H1 (cell line): ENCODE measurements at regions not wholly inside any gene's neighbourhood (a gene's known extent, or its start where the extent isn't known, plus 50 kb on each side); places are given as distances from the start of the nearest gene placed in this dataset.

ENCODE experiments used
- CTCF ChIA-PET: fragments of 300-600 bp; sonication (Branson Sonifier 250); formaldehyde crosslinking; loops from one replicate; lab custom pipeline; 2021; ENCODE audit not compliant: partially characterized antibody; lab: Charles Lee
- POLR2A ChIA-PET: fragments of 300-600 bp; sonication (Branson Sonifier 250); formaldehyde crosslinking; loops from one replicate; lab custom pipeline; 2021; ENCODE audit warnings: inconsistent platforms; ENCODE audit not compliant: partially characterized antibody; lab: Charles Lee
- DNase-seq, 2 experiments: peaks; one replicate each; pipeline versions ENCODE4 v3.0.0 to v3.0.0-alpha.2; 2010 to 2022; ENCODE audit warnings: low spot score in 2 of 2, low read depth in 1 of 2, mixed read lengths in 1 of 2
- FAIRE-seq: peaks from 2 replicates; lab custom pipeline; 2011; peaks lifted over from hg19 to GRCh38; lab: Jason Lieb, UNC
- H2AFZ ChIP-seq: 2 replicates; pipeline ENCODE4 v1.8.1; 2012; ENCODE audit warnings: low read length, inconsistent platforms
- H2AK5ac ChIP-seq: 2 replicates; pipeline ENCODE4 v1.6.1; 2013; ENCODE audit warnings: low read depth, low read length
- H2BK120ac ChIP-seq: replicated peaks from 2 replicates; pipeline ENCODE3; 2013; ENCODE audit warnings: low read depth, low read length, inconsistent platforms
- H2BK12ac ChIP-seq: 2 replicates; pipeline ENCODE4 v1.6.1; 2013; ENCODE audit warnings: low read depth, low read length
- H2BK15ac ChIP-seq: 2 replicates; pipeline ENCODE4 v1.6.1; 2013; ENCODE audit warnings: low read length
- H2BK20ac ChIP-seq: 2 replicates; pipeline ENCODE4 v1.6.1; 2013; ENCODE audit warnings: low read length
- H2BK5ac ChIP-seq: 2 replicates; pipeline ENCODE4 v1.6.1; 2013; ENCODE audit warnings: low read depth, low read length
- H3K14ac ChIP-seq: 2 replicates; pipeline ENCODE4 v1.6.1; 2013; ENCODE audit warnings: inconsistent platforms; ENCODE audit not compliant: insufficient read length
- H3K18ac ChIP-seq: 2 replicates; pipeline ENCODE4 v1.6.1; 2013; ENCODE audit warnings: low read length; ENCODE audit errors: extremely low read depth
- H3K23ac ChIP-seq: 2 replicates; pipeline ENCODE4 v1.6.1; 2013; ENCODE audit warnings: inconsistent platforms; ENCODE audit not compliant: insufficient read length
- H3K23me2 ChIP-seq: 2 replicates; pipeline ENCODE4 v1.6.1; 2013; ENCODE audit warnings: low read depth, low read length
- H3K27ac ChIP-seq: 2 replicates; pipeline ENCODE4 v1.6.1; 2011; ENCODE audit warnings: low read depth, low read length, inconsistent platforms
- H3K27me3 ChIP-seq, 4 experiments: replicated peaks in 1 of 4; 1 replicate in 1 of 4; 2 replicates in 3 of 4; pipeline versions ENCODE4 v1.6.1 to v1.8.1; 2011 to 2013; ENCODE audit warnings: low read length in 3 of 4, mild to moderate bottlenecking in 3 of 4, inconsistent platforms in 2 of 4, mixed read lengths in 2 of 4, moderate library complexity in 1 of 4; ENCODE audit not compliant: control insufficient read depth in 3 of 4, insufficient read depth in 3 of 4; ENCODE audit errors: extremely low read depth in 1 of 4
- H3K36me3 ChIP-seq, 4 experiments: 2 replicates each; pipeline versions ENCODE4 v1.6.1 to v1.8.1; 2011 to 2013; ENCODE audit warnings: mild to moderate bottlenecking in 4 of 4, low read length in 3 of 4, moderate library complexity in 2 of 4, control low read depth in 1 of 4, inconsistent platforms in 1 of 4; ENCODE audit not compliant: insufficient read depth in 4 of 4, control insufficient read depth in 2 of 4
- H3K4ac ChIP-seq: replicated peaks from 2 replicates; pipeline ENCODE3; 2013; ENCODE audit warnings: low read length, low read depth, mixed read lengths, inconsistent platforms; ENCODE audit not compliant: insufficient read length
- H3K4me1 ChIP-seq, 4 experiments: replicated peaks in 1 of 4; 1 replicate in 1 of 4; 2 replicates in 3 of 4; pipeline versions ENCODE4 v1.6.1 to v1.8.1; 2011 to 2013; ENCODE audit warnings: low read length in 3 of 4, inconsistent platforms in 2 of 4, mixed read lengths in 1 of 4; ENCODE audit not compliant: insufficient read depth in 4 of 4, control insufficient read depth in 3 of 4
- H3K4me2 ChIP-seq, 2 experiments: 2 replicates each; pipeline versions ENCODE4 v1.6.1 to v1.8.1; 2011 to 2013; ENCODE audit warnings: low read depth in 2 of 2, low read length in 2 of 2, control low read depth in 1 of 2, inconsistent platforms in 1 of 2, mild to moderate bottlenecking in 1 of 2; ENCODE audit not compliant: insufficient read depth in 1 of 2
- H3K4me3 ChIP-seq, 4 experiments: fragments of 200-600, 300-600 bp in 1 of 4; sonication (generic), shearing (Covaris generic), sonication (Bioruptor Twin) in 1 of 4; 2 replicates each; pipeline versions ENCODE4 v1.5.1 to v1.8.1; 2011 to 2016; ENCODE audit warnings: low read length in 4 of 4, low read depth in 3 of 4, control low read depth in 2 of 4, inconsistent platforms in 2 of 4, mild to moderate bottlenecking in 2 of 4, mixed read lengths in 1 of 4, moderate library complexity in 1 of 4; ENCODE audit not compliant: insufficient read depth in 2 of 4; ENCODE audit errors: extremely low read depth in 1 of 4
- H3K56ac ChIP-seq: replicated peaks from 2 replicates; pipeline ENCODE3; 2013; ENCODE audit warnings: low read depth, mild to moderate bottlenecking, mixed read lengths, low read length, inconsistent platforms; ENCODE audit not compliant: insufficient read length
- H3K79me1 ChIP-seq: 2 replicates; pipeline ENCODE4 v1.6.1; 2013; ENCODE audit warnings: low read depth, low read length, control low read depth
- H3K79me2 ChIP-seq, 2 experiments: 2 replicates each; pipeline versions ENCODE4 v1.6.1 to v1.8.1; 2012 to 2013; ENCODE audit warnings: low read length in 2 of 2, mild to moderate bottlenecking in 2 of 2, inconsistent platforms in 1 of 2; ENCODE audit not compliant: insufficient read depth in 2 of 2, control insufficient read depth in 1 of 2
- H3K9ac ChIP-seq, 4 experiments: replicated peaks in 1 of 4; 1 replicate in 1 of 4; 2 replicates in 3 of 4; pipeline versions ENCODE4 v1.6.1 to v1.8.1; 2011 to 2013; ENCODE audit warnings: low read depth in 3 of 4, low read length in 3 of 4, control low read depth in 2 of 4, mild to moderate bottlenecking in 2 of 4, moderate library complexity in 2 of 4, inconsistent platforms in 1 of 4; ENCODE audit errors: extremely low read depth in 1 of 4
- H3K9me3 ChIP-seq, 2 experiments: 2 replicates each; pipeline versions ENCODE4 v1.6.1 to v1.8.1; 2012 to 2013; ENCODE audit warnings: mild to moderate bottlenecking in 2 of 2, moderate library complexity in 2 of 2, control low read depth in 1 of 2, inconsistent platforms in 1 of 2, low read depth in 1 of 2, low read length in 1 of 2, mixed read lengths in 1 of 2; ENCODE audit not compliant: insufficient read depth in 2 of 2
- H4K20me1 ChIP-seq, 2 experiments: replicated peaks in 1 of 2; 2 replicates each; pipeline versions ENCODE3 to v1.8.1; 2011 to 2013; ENCODE audit warnings: inconsistent platforms in 2 of 2, low read length in 2 of 2, mild to moderate bottlenecking in 1 of 2; ENCODE audit not compliant: insufficient read depth in 2 of 2, control insufficient read depth in 1 of 2
- H4K5ac ChIP-seq: 2 replicates; pipeline ENCODE4 v1.6.1; 2013; ENCODE audit warnings: low read length, low read depth, mixed read lengths, inconsistent platforms; ENCODE audit not compliant: insufficient read length
- H4K8ac ChIP-seq: 2 replicates; pipeline ENCODE4 v1.8.0; 2013; ENCODE audit warnings: mild to moderate bottlenecking, moderate library complexity, low read length, inconsistent platforms; ENCODE audit not compliant: insufficient read depth; ENCODE audit errors: extremely low read depth
- H4K91ac ChIP-seq: replicated peaks from 2 replicates; pipeline ENCODE3; 2013; ENCODE audit warnings: low read length, mixed read lengths, inconsistent platforms; ENCODE audit not compliant: insufficient read length
- PHF8 ChIP-seq: fragments of 200-600 bp; sonication (generic); conservative IDR thresholded peaks from 2 replicates; pipeline ENCODE4 v1.7.1; 2012; ENCODE audit warnings: low read depth, mild to moderate bottlenecking, inconsistent platforms, low read length, moderate library complexity
- TBP ChIP-seq: IDR thresholded peaks from 2 replicates; pipeline ENCODE4 v1.6.1; 2011; ENCODE audit warnings: low read depth, low read length, improper control_type of control experiment
- WGBS, 2 experiments: shearing (Covaris generic) in 1 of 2; methylation state at CpG; one replicate each; pipeline versions ENCODE4 v1.1.6 to v1.1.7; 2013 to 2015; ENCODE audit warnings: low lambda C conversion rate in 2 of 2, mixed read lengths in 2 of 2, inconsistent platforms in 1 of 2, low coverage in 1 of 2, missing lambda C conversion rate in 1 of 2; ENCODE audit not compliant: insufficient replicate concordance in 2 of 2, insufficient coverage in 1 of 2, insufficient read length in 1 of 2; ENCODE audit errors: extremely low coverage in 1 of 2, missing lambda C conversion rate in 1 of 2; 5-methylcytosine and 5-hydroxymethylcytosine counted together

- Histone ChIP-seq H3K27me3 (no peaks in the 10 kb centered on the region), H3K36me3 (no peaks in the 10 kb centered on the region), H2BK120ac (no peak overlapping the region), H4K8ac (no peak overlapping the region), H4K5ac (no peak overlapping the region), H3K4me3 (no peak overlapping the region), H2BK5ac (no peak overlapping the region), H2AFZ (no peak overlapping the region), H2BK15ac (no peak overlapping the region), H3K56ac (no peak overlapping the region), H2BK20ac (no peak overlapping the region), H4K20me1 (peaks cover 0 to 2% of the 10 kb centered on the region in 2 experiments), H3K27ac (no peak overlapping the region), H3K4me2 (no peak overlapping the region), H3K14ac (no peak overlapping the region), H3K23me2 (peaks cover 8% of the 10 kb centered on the region), H3K9ac (no peak overlapping the region), H3K79me1 (no peaks in the 10 kb centered on the region), H3K18ac (no peak overlapping the region), H3K23ac (no peak overlapping the region), H3K4me1 (no peaks in the 10 kb centered on the region; a peak in 2 of 7 replicates), H2AK5ac (no peak overlapping the region), H3K4ac (no peak overlapping the region), H3K79me2 (no peaks in the 10 kb centered on the region), H2BK12ac (no peak overlapping the region), H4K91ac (no peak overlapping the region), H3K9me3 (no peaks in the 10 kb centered on the region)
- ChIA-PET CTCF (no interaction called here), POLR2A (no interaction called here)
- TF ChIP-seq TBP (no peak), PHF8 (no peak)
- 75% methylated on average over 3 of the region's 3 CpGs; no CpG with 5 or more reads in 1 of the 2 experiments for WGBS, 2 experiments
- FAIRE-seq (no peak), DNase-seq (no peak)
Observed at GRCh38 chr10:2910656-2911055, 156.7 kb upstream of the PFKP start.
